Adrenal gland (tissue), 9 donors: ENCODE measurements at regions not wholly inside any gene's neighbourhood (a gene's known extent, or its start where the extent isn't known, plus 50 kb on each side); places are given as distances from the start of the nearest gene placed in this dataset.

Experiments used
- DNase-seq, 7 donors: peaks; one replicate each; pipeline ENCODE4 v3.0.0-alpha.2; 2019 to 2020
- H3K27ac ChIP-seq, 5 donors: fragments of 200-600 bp; sonication (generic) in 4 of 5; 1 replicate in 3 of 5; 2 replicates in 2 of 5; pipeline versions ENCODE4 v1.5.1 to v1.8.0; 2016 to 2020; ENCODE audit warnings: mild to moderate bottlenecking in 1 of 5
- H3K27me3 ChIP-seq: fragments of 200-600 bp; 2 replicates; pipeline ENCODE4 v1.8.0; 2021
- H3K36me3 ChIP-seq, 2 donors: fragments of 200-600 bp; replicated peaks in 1 of 2; 1 replicate in 1 of 2; 2 replicates in 1 of 2; pipeline versions ENCODE4 v1.5.1 to v1.8.0; 2018 to 2022
- H3K4me1 ChIP-seq, 2 donors: fragments of 200-600 bp; replicated peaks in 1 of 2; 1 replicate in 1 of 2; 2 replicates in 1 of 2; pipeline versions ENCODE4 v1.5.1 to v1.8.0; 2018 to 2021
- H3K4me3 ChIP-seq, 4 donors: fragments of 200-600 bp; sonication (generic) in 3 of 4; one replicate each; pipeline ENCODE4 v1.5.1; 2016 to 2018
- H3K9me3 ChIP-seq, 3 donors: fragments of 200-600 bp; sonication (generic) in 1 of 3; replicated peaks in 1 of 3; 1 replicate in 2 of 3; 2 replicates in 1 of 3; pipeline versions ENCODE4 v1.5.1 to v1.8.0; 2016 to 2021
- CTCF ChIP-seq, 6 experiments: fragments of 450-650 bp in 4 of 6; fragments of 200-600 bp in 2 of 6; sonication (generic) in 1 of 6; IDR thresholded peaks; 1 replicate in 5 of 6; 2 replicates in 1 of 6; pipeline versions ENCODE4 v1.5.1 to v1.8.0; 2016 to 2021; ENCODE audit warnings: antibody characterized with exemption in 6 of 6, mild to moderate bottlenecking in 2 of 6, moderate library complexity in 1 of 6
- POLR2A ChIP-seq, 2 donors: fragments of 450-650 bp; IDR thresholded peaks; one replicate each; pipeline ENCODE4 v1.6.1; 2017; ENCODE audit warnings: antibody characterized with exemption in 2 of 2, mild to moderate bottlenecking in 2 of 2, moderate library complexity in 1 of 2
- WGBS, 4 donors: extraction: QIAGEN DNeasy Blood & Tissue Kit in 2 of 4; methylation state at CpG; one replicate each; pipeline versions ENCODE4 v1.1.5 to v1.1.7; 2013 to 2017; 5-methylcytosine and 5-hydroxymethylcytosine counted together
- intact Hi-C, 2 donors: fragments of 100-400 bp; cut with DNase I; formaldehyde crosslinking; loops; one replicate each; pipeline versions ENCODE4 v1.14.1 to v1.15.0; 2022 to 2023
- donor health status: healthy with polysubstance abuse.
- donor health status: Bipolar disorder and iron deficiency.
- donor health status: DM: yes; HTN: yes; CAD: no.
- donor health status: DM: no; HTN: no; CAD: no.
- donor health status: DM: no; HTN: no; CAD: no.

DNA sequence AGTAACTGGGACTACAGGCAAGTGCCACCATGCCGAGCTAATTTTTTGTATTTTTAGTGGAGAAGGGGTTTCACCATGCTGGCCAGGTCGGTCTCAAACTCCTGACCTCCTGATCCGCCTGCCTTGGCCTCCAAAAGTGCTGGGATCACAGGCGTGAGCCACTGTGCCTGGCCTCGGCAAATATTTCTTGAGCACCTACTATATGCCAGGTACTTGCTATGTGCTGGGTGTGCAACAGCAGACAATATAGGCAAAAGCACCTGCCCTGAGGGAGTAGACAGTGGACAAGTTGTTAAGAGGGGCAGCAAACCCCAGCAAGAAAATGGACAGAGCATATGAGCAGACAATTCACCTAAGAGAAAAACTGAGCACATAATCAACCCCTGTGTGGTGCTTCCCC, 51.0 kb upstream of the CDKN2AIP start:
- WGBS, 4 donors = 80 to 100% (median 86%) methylated on average over 5 of the region's 5 CpGs

DNA sequence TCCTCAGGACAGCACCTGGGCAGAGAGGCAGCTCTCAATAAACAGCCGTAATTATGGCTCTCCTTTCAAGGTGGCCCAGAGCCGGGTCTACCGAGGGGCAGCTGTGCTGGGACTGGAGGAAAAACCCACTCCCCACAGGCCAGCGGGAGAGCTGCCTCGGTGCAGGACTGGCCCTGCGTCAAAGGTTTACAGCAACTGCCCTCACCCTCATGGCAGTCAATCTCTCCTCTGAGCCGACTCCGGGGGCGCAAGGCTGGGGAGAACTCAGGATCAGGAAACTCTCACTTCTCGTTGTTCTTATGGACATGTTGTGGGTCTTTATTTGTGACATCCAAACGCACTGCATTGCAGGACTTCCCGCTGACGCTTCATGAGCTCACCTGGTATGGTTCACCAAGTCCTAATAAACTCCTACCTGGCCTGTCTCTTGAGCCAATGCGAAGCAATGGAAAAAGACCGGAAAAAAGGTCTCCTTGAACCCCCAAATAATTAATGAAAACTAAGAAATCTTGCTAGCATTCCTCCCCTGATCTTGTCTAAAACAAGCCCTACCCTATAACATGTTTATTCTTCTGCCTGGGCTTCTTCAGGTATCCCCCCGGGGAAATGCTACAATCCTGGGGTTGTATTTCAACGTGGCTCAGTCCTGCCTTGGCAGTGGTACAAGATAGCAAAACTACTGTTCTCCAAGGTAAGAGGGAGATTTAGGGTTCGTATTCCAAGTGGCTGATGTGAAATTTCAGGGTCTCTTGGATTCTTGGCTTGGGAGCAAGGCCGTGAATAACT, 50.1 kb upstream of the CDKN2AIP start:
- H3K4me3 ChIP-seq = no peak overlapping the region
- peak in 1 of 7 donors; percentile 41 for DNase-seq
- 77 to 86% (median 81%) methylated on average over 19 of the region's 19 CpGs for whole genome bisulfite sequencing, 4 donors
- peaks cover 6 to 11% of the 10 kb centered on the region in 2 donors for H3K4me1 ChIP-seq
- peaks cover 5% of the 10 kb centered on the region for H3K27me3 ChIP-seq
- H3K9me3 ChIP-seq = no peaks in the 10 kb centered on the region
- no peak for TF ChIP-seq POLR2A (IDR thresholded peaks at IDR 0.05)
- TF ChIP-seq CTCF (IDR thresholded peaks at IDR 0.05) = no peak
- no peaks in the 10 kb centered on the region for H3K36me3 ChIP-seq
- no peak overlapping the region for H3K27ac ChIP-seq
- intact Hi-C loops = no loop called here

More for the DNA sequence above, 51.0 kb upstream of the CDKN2AIP start:
- H3K4me1 ChIP-seq = peaks cover 4 to 7% of the 10 kb centered on the region in 2 donors
- H3K27me3 ChIP-seq = peaks cover 5% of the 10 kb centered on the region
- no peak overlapping the region for H3K27ac ChIP-seq
- no peak for TF ChIP-seq POLR2A (IDR thresholded peaks at IDR 0.05)
- TF ChIP-seq CTCF (IDR thresholded peaks at IDR 0.05) = no peak
- H3K9me3 ChIP-seq = no peaks in the 10 kb centered on the region
- peak in 1 of 7 donors; percentile 11 for DNase-seq
- intact Hi-C loops = no loop called here
- no peaks in the 10 kb centered on the region for H3K36me3 ChIP-seq
- H3K4me3 ChIP-seq = no peak overlapping the region
